AG09309 (cell line): ENCODE measurements at regions not wholly inside any gene's neighbourhood (a gene's known extent, or its start where the extent isn't known, plus 50 kb on each side); places are given as distances from the start of the nearest gene placed in this dataset.

Source experiments
- DNase-seq: peaks from one replicate; pipeline ENCODE4 v3.0.0-alpha.2; 2010; ENCODE audit warnings: low read depth
- H3K4me3 ChIP-seq: 2 replicates; pipeline ENCODE4 v1.5.1; 2011; ENCODE audit warnings: mild to moderate bottlenecking, low read depth, low read length, moderate library complexity; ENCODE audit not compliant: control insufficient read depth
- CTCF ChIP-seq: IDR thresholded peaks from 2 replicates; pipeline ENCODE4 v1.5.1; 2011; ENCODE audit warnings: mild to moderate bottlenecking, low read depth, low read length, inconsistent platforms; ENCODE audit not compliant: insufficient read depth, control insufficient read depth; ENCODE audit errors: missing control alignments

GRCh38 chr1:187871177-187871845, 1042.6 kb downstream of the PLA2G4A start:
- no peak for DNase-seq
- H3K4me3 ChIP-seq = no peak overlapping the region
- TF ChIP-seq CTCF = no peak

- TF ChIP-seq CTCF = no peak
- no peak overlapping the region for H3K4me3 ChIP-seq
- no peak for DNase-seq
These were observed 1043.8 kb downstream of the PLA2G4A start for GRCh38 chr1:187872550-187872949.

- no peak for DNase-seq
- TF ChIP-seq CTCF = no peak
- no peak overlapping the region for H3K4me3 ChIP-seq
These were observed 1044.4 kb downstream of the PLA2G4A start for GRCh38 chr1:187873126-187873525.

GRCh38 chr1:187876775-187877174, 1048.0 kb downstream of the PLA2G4A start:
- H3K4me3 ChIP-seq = no peak overlapping the region
- no peak for TF ChIP-seq CTCF
- no peak for DNase-seq

GRCh38 chr1:187877220-187877619, 1048.5 kb downstream of the PLA2G4A start:
- DNase-seq = no peak
- TF ChIP-seq CTCF = no peak
- H3K4me3 ChIP-seq = no peak overlapping the region

- no peak for DNase-seq
- no peak for TF ChIP-seq CTCF
- H3K4me3 ChIP-seq = no peak overlapping the region
These were observed 1050.1 kb downstream of the PLA2G4A start for GRCh38 chr1:187878883-187879282.
